ENCODE measurements at regions not wholly inside any gene's neighbourhood (a gene's known extent, or its start where the extent isn't known, plus 50 kb on each side); places are given as distances from the start of the nearest gene placed in this dataset.

GRCh38 chr9:8012986-8013385 lies 213.4 kb upstream of the DMAC1 start:
- TF ChIP-seq CTCF (IDR thresholded peaks at IDR 0.05) (no peak), POLR2A (IDR thresholded peaks at IDR 0.05) (no peak), POLR2AphosphoS5 (IDR thresholded peaks at IDR 0.05) (no peak), EP300 (IDR thresholded peaks at IDR 0.05) (no peak)
